T-helper 1 cell (primary cell): ENCODE measurements at regions not wholly inside any gene's neighbourhood (a gene's known extent, or its start where the extent isn't known, plus 50 kb on each side); places are given as distances from the start of the nearest gene placed in this dataset.

ENCODE experiments used
- DNase-seq, 5 donors: peaks; one replicate each; pipeline ENCODE4 v3.0.0-alpha.2; 2012 to 2020

- DNase-seq = no peak
Measured at GRCh38 chr20:11001764-11002540, 328.2 kb upstream of the JAG1 start.

DNA sequence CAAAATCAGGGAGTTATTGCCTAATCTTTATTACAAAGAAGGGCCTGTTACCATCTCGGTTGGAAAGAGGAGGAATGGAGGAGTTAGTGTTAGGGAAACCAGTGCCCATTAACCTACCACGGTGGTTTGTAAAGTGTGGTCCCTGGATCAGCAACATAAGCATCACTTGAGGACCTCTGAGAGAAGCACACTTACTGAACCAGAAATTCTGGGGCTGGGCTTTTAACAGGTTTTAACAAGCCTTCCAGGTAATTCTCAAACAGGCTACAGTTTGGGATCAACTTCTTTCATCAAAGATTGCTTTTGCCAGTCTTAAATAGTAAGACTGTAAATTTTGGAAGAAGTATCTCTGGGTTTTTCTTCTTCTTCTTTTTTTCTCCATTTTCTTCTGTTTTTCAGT, 329.5 kb upstream of the JAG1 start:
- DNase-seq = no peak

DNA sequence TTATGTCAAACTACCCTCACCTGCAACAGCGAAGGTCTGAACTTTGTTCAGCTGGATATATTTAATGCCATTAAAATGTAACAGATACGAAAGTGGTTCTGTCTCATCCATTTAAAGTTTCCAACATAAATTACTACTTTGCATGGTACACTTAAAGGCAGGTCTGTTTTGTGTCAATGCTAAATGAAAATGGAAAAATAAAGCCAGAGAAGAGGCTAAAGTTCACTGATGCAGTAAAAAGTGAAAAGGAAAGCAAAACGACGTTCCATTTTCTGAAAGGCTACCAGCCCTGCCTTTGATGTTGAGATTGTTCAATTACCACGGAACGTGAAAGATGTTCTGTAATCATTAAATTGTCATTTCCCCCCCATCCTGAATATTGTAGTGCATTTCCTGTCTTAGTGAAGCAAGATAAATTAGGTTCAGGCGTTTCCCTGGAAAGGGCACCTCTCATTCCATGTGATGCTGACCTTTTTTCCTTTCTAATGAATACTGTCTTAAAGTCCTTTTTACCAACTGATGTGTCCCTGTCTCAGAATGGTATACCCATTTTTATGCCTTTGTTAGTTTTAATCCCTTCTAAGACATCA, 334.7 kb upstream of the JAG1 start:
- DNase-seq = no peak

DNA sequence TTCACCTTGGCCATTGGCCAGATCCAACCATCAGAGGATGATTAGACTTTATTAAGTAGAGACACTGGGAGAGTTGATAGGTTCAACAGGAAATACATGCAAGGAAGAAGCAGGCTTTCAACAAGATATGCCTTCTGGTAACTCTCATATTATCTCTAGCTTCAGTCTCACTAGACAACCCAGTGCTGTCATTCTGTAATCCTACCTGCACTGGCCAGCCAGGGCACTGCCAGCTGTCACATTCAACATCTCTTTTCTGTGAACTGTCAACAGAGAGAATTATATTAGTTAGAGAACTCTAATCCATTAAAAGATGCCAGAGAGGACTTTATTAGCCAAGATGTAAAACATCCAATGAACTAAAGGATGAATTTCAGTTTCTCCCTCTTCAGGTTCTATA, 337.9 kb upstream of the JAG1 start:
- no peak for DNase-seq

GRCh38 chr20:11012975-11013374, 339.2 kb upstream of the JAG1 start:
- no peak for DNase-seq

DNA sequence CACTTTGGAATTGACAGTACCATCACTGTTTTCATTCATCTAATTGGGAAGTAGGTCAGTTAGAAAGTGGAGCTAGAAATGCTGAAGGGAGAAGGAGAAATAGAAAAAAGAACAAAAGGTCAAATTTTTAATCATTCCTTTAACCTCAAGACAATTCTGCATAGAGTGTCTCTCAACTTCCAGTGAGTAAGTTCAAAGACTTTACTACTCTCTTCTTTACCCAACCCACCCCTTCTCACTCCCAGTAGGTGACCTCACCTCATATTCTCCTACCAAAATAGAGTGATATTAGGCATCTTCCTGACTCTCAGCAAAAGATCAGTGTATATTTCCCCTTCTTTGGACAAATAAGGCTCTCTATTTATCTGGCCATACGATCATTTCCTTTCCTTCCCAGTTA, 340.0 kb upstream of the JAG1 start:
- no peak for DNase-seq

DNA sequence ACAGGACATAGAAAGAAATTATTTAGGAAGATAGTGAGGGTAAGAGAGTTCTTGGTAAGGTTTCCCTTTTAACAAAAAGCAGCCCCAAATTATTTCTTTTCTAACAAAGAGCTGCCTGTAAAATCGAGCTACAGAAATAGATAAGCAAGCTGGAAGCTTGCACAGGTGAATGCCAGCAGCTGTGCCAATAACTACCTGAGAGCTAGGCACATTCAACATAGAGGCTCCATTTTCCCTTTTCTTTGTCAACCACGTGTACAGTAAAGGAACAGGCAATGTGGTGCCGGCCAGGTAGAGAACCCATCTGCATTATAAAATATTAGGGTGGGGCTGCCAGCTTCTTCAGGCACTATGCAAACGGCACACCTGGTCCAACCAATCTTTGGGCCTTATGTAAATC, 341.6 kb upstream of the JAG1 start:
- DNase-seq = no peak

DNA sequence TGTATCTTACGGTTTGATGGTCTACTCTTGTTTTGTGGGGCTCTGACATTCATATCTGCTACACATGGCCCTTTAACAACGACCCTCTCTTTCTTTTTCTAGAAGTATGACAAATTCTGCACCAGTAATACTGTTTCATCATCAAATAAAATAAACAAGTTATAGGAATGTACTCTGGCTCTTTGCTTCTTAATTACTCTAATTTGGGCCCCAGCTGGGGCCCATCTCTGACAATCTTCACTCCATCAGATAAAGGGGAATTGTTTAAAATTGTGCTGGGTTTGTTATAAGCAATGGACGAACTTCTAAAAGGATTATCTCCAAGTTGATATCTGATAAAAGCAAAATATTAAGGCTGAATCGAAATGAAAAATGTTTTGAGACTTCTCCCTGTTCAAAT, 343.6 kb upstream of the JAG1 start:
- no peak for DNase-seq

DNA sequence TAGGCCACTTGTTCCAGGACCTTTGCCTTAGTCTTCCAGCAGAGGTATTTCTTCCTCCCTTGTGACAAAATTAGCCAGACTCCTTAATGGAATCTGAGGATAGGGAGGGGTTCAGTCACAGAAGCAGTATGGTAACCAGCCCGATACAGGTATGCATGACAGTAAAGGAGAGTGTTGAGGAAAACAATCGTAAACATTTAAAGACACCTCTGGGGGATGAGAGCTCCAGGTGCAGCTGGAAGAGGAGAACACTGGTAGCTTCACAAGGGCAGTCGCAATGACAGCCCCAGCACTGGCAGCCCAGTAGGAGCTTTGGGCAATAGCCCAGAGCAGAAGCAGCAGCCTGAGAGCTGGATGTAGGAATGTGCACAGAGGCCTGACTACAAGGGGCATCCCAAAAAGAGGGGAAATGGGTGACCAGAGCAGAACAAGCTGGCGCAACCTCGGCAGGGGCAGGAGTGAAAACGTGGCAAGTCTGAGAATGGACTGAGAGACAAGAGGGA, 344.9 kb upstream of the JAG1 start:
- DNase-seq = no peak

- no peak for DNase-seq
Measured at GRCh38 chr20:11020712-11021111, 346.9 kb upstream of the JAG1 start.

DNA sequence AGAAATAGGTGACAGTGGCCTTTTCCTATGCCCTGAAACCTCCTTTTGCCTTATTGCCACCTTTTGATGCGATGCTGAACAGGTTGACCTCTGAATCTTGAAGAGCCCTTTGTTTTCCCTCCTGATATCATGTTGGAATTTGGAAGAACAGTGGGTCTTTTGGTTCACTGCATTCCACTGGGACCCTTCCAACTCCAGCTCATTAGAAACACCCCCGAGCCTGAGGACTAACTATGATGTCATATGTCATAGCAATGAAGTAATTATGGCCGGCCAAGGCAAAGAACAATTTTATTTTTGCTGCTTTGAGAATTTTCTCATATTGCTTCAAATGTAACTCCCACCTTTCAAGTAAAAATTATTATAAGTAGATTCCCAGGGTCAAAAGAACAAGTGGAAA, 353.4 kb upstream of the JAG1 start:
- no peak for DNase-seq

GRCh38 chr20:11030351-11030750, 356.6 kb upstream of the JAG1 start:
- DNase-seq = no peak

DNA sequence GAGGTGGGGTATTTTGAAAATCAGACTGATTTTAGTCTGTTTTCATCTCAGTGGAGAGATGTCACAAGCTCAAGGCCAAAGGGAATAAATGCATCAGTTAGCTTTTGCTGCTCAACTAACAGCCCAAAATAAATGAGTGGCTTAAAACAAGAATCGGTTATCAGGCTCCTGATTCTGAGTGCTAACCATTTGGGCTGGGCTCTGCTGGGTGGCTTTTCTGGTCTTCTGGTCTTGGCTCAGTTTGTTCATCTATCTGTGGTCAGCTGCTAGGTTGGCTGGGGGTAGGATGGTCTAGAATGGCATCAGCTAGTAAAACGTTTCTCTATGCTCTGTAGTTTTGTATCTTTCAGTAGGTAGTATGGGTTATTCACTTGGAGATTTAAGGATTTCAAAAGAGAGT, 357.5 kb upstream of the JAG1 start:
- DNase-seq = no peak

DNA sequence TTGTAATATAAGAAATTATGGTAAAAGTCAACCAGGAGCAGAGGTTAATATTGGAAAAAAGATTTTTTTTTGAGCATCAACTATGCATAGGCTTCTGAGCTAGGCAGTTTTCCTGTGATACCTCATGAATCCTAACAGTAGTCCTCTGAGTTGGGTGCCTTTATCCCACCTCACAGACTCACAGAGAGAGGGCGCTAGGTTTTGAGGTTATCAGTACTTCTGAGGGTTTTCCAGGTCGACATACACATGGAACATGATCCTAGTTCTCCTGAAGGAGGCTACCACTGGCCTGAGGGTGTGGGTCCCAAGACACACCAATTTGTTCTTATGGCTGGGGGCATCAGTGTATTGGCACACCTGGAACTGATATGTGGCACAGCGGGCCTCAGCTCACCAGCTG, 358.8 kb upstream of the JAG1 start:
- DNase-seq = no peak

DNA sequence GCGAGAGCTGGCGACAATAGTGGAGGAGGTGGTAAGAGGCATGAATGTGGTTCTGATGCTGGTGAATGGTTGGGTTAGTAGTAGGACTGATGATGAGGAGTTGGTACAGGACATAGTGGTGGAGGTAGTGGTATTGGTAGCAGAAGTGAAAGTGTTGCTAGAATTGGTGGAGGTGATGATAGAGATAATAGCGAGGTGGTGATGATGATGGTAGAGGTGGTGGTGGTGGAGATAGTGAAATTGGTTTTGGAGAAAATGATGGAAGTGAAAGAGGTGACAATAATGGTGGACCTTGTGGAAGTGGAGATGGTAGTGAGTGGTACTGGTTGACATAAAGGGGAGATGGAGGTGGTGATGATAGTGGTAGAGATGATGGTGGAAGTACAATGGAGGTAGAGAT, 360.2 kb upstream of the JAG1 start:
- DNase-seq = no peak

DNA sequence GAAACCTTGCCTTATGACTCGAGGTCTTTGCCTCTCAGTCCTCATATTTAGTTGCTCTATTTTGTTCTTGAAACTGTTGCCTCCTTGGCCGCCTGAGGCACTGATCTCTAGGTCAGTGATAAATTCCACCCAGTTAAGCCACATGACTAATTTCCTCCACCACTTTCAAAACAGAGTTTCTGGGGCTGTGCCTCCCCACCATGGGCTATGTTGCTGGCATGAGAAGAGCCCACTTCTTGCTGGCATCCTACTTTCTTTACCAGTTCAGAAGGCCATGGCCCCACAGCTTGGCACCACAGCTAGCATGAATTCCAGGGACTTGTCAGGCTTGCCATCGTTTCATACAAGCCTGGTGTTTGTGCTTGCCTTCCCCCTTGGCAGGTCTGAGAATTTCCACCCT, 361.4 kb upstream of the JAG1 start:
- DNase-seq = no peak

DNA sequence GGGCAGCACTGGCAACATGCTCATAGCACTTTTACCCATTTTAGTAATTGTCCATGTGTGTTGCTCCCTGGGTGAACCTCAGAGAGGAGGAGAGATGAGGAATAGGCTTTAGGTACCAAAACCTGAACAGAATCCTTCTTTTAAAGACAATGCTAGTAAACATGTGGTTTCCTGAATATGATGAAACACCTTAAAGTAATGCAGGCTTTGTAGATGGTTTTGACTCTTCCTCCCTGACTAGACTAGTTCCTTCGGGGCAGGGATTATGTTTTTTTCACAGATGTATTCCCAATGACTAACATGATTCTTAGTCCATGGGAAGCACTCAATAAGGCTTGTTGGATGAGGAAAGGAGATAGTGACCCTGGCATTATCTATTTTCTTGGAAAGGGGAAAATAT, 367.6 kb upstream of the JAG1 start:
- DNase-seq = no peak

DNA sequence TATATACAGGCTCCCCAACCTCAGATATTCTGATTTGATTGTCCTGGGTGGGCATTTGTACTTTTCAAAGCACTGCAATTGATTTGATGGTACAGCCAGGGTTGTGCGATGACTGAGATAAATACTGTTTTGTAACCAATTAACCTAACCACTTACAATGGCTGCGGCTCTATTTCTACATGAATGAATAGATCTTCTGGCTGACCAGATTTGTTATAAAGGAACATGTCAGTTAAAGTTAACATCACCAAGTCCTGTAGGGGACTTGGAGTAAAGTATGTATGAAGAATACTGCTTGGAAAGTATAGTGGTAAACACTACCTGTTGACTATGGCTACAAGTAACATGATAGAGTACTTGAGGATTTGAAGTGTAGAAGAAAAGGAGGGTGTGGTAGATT, 369.2 kb upstream of the JAG1 start:
- no peak for DNase-seq

- DNase-seq = no peak
Measured at GRCh38 chr20:11044561-11044960, 370.8 kb upstream of the JAG1 start.

DNA sequence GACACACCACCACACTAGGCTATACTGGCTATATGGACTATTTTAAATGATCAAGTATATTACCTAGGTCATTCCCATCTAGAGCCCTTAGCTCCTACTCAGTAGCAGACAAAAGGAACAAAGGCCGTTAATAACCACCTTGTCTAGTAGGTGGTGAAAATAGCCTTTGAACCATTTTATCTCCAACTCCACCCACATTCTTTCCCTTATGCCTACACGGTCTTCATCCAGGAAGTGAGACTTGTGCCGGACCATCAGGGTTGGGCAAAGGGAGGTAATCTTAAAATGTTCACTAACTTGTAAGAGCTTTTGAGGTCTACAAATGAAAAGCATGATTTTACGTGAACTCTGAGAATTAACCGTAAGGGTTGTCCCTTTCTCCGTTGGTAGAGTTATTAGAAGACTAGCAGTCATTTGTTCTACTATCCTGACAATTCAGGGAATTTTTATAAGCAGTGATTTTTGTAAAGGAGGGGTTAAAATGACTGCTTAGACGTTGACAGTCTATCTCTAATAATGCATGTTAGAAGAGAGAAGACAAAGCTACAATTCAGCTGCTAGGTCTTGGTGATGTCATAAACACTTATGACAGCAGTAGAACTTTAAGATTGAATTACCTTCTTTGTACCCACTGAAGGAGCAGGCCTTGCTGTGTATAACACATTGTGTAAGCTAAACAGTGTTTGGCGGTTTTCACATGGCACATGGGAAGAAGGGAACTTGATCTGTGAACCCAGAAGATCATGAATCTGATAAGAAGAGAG, 371.8 kb upstream of the JAG1 start:
- no peak for DNase-seq

- DNase-seq = no peak
Measured at GRCh38 chr20:11047559-11047958, 373.8 kb upstream of the JAG1 start.

- no peak for DNase-seq
Measured at GRCh38 chr20:11048739-11049138, 374.9 kb upstream of the JAG1 start.

DNA sequence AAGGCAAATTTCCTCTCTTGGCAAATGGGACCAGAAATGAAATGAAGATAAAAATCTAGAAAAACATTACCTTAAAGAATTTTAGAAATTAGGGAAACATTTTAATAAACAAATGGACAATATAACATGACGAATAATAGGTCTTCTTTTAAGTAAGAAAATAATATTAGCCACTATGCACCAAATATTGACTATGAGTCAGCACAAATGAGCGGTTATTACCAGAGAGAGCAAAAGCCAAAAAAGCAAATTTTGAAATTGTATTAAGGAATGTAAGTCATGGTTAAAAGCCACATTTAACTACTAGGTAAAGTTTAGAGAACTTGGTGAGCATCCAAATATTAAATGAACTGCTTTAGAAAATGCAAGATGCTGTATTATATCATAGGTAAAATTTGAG, 376.6 kb upstream of the JAG1 start:
- no peak for DNase-seq

DNA sequence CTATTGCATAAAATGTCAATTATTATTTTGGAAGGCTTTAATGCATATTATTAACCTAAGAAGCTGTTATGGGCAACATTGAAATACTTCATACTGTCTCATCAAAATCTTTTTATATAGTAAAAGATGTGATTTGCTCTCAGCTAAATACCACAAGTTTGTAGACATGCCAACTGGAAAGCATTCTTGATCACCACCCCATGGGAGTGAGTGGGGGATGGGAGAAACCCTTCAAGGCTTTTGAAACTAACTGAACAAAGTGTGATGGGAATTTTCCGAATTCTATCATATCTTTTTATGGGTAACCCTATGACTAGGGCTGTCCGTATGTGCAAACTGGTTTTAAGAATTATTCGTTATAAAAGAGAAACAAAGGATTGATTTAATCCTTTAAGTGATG, 377.3 kb upstream of the JAG1 start:
- DNase-seq = no peak
